HCT116 (cell line): ENCODE measurements at regions not wholly inside any gene's neighbourhood (a gene's known extent, or its start where the extent isn't known, plus 50 kb on each side); places are given as distances from the start of the nearest gene placed in this dataset.

Experiments
- ATAC-seq: fragments of 200-7000 bp; cut with Tn5 transposase; 2 replicates; pipeline ENCODE4 v1.9.1; 2020; ENCODE audit warnings: mild to moderate bottlenecking, moderate library complexity
- BruUV-seq: library from RNA; stranded (reverse); fragments of 400-500 nt; replicated peaks from 2 replicates; lab custom pipeline; 2021; lab: Mats Ljungman, UMichigan
- CTCF ChIA-PET: fragments of 300-600 bp; sonication (Branson Sonifier 250); formaldehyde crosslinking; loops from one replicate; lab custom pipeline; 2021; ENCODE audit warnings: antibody characterized with exemption; lab: Charles Lee
- POLR2A ChIA-PET: fragments of 300-600, 350-600 bp; sonication (Branson Sonifier 250); formaldehyde crosslinking; loops from one replicate; lab custom pipeline; 2021; ENCODE audit warnings: antibody characterized with exemption; lab: Charles Lee
- RAD21 ChIA-PET, 2 experiments: fragments of 300-600 bp; sonication (Branson Sonifier 250); formaldehyde crosslinking; loops; one replicate each; lab custom pipeline; 2023; ENCODE audit warnings: low total read pairs in 2 of 2; ENCODE audit not compliant: uncharacterized antibody in 2 of 2, unreplicated experiment in 2 of 2, low non-redundant PET in 1 of 2; lab: Charles Lee
- DNase-seq: peaks from one replicate; pipeline ENCODE4 v3.0.0-alpha.2; 2010; ENCODE audit warnings: low read depth, low spot score
- H2AFZ ChIP-seq: fragments of 200-600 bp; shearing (Covaris generic), sonication (generic); 2 replicates; pipeline ENCODE4 v1.6.1; 2017; ENCODE audit warnings: low read depth, mixed run types, mixed read lengths, antibody characterized with exemption, low read length; ENCODE audit not compliant: poor library complexity, severe bottlenecking
- H3K27ac ChIP-seq: 2 replicates; pipeline ENCODE4 v1.5.1; 2012; ENCODE audit warnings: low read depth, low read length
- H3K27me3 ChIP-seq: fragments of 200-600 bp; sonication (generic); 2 replicates; pipeline ENCODE4 v1.6.1; 2016; ENCODE audit warnings: mixed run types, low read length, mixed read lengths; ENCODE audit not compliant: insufficient read depth
- H3K36me3 ChIP-seq, 2 experiments: fragments of 200-500 bp in 1 of 2; fragments of 200-600 bp in 1 of 2; sonication (Bioruptor generic) in 1 of 2; sonication (generic) in 1 of 2; 2 replicates each; pipeline versions ENCODE4 v1.5.1 to v1.6.1; 2014 to 2016; ENCODE audit warnings: low read length in 2 of 2, inconsistent platforms in 1 of 2, mixed read lengths in 1 of 2, mixed run types in 1 of 2; ENCODE audit not compliant: insufficient read depth in 2 of 2, control insufficient read depth in 1 of 2
- H3K4me1 ChIP-seq, 2 experiments: fragments of 200-600 bp in 1 of 2; sonication (generic) in 1 of 2; 2 replicates each; pipeline versions ENCODE4 v1.5.1 to v1.6.1; 2012 to 2017; ENCODE audit warnings: low read length in 2 of 2, inconsistent platforms in 1 of 2, mild to moderate bottlenecking in 1 of 2, mixed read lengths in 1 of 2, mixed run types in 1 of 2, moderate library complexity in 1 of 2; ENCODE audit not compliant: insufficient read depth in 2 of 2, control insufficient read depth in 1 of 2
- H3K4me2 ChIP-seq: fragments of 200-600 bp; sonication (generic); 2 replicates; pipeline ENCODE4 v1.6.1; 2017; ENCODE audit warnings: mixed run types, low read length, mixed read lengths
- H3K4me3 ChIP-seq, 2 experiments: fragments of 200-600 bp in 1 of 2; sonication (generic) in 1 of 2; replicated peaks in 1 of 2; 2 replicates each; pipeline ENCODE4 v1.5.1; 2011 to 2016; ENCODE audit warnings: low read length in 2 of 2, control low read depth in 1 of 2, low read depth in 1 of 2, mild to moderate bottlenecking in 1 of 2, mixed read lengths in 1 of 2, mixed run types in 1 of 2
- H3K79me2 ChIP-seq: fragments of 200-600 bp; sonication (generic); 2 replicates; pipeline ENCODE4 v1.6.1; 2017; ENCODE audit warnings: mild to moderate bottlenecking, mixed run types, low read length, moderate library complexity, mixed read lengths; ENCODE audit not compliant: insufficient read depth
- H3K9ac ChIP-seq: fragments of 200-600 bp; sonication (generic); 2 replicates; pipeline ENCODE4 v1.6.1; 2016; ENCODE audit warnings: low read length, mixed read lengths
- H3K9me2 ChIP-seq: fragments of 200-600 bp; sonication (generic), shearing (Covaris generic); 2 replicates; pipeline ENCODE4 v1.6.1; 2017; ENCODE audit warnings: mixed run types, mild to moderate bottlenecking, moderate library complexity; ENCODE audit not compliant: insufficient read depth
- H3K9me3 ChIP-seq, 2 experiments: fragments of 200-500 bp in 1 of 2; fragments of 200-600 bp in 1 of 2; sonication (Bioruptor generic) in 1 of 2; sonication (generic) in 1 of 2; 2 replicates each; pipeline ENCODE4 v1.6.1; 2014 to 2017; ENCODE audit warnings: low read length in 2 of 2, mixed read lengths in 2 of 2, inconsistent platforms in 1 of 2, low read depth in 1 of 2, mild to moderate bottlenecking in 1 of 2, mixed run types in 1 of 2, moderate library complexity in 1 of 2; ENCODE audit not compliant: control insufficient read depth in 1 of 2, insufficient read depth in 1 of 2
- H4K20me1 ChIP-seq: fragments of 200-600 bp; sonication (generic), shearing (Covaris generic); 2 replicates; pipeline ENCODE4 v1.6.1; 2017; ENCODE audit warnings: mixed run types, mild to moderate bottlenecking, moderate library complexity; ENCODE audit not compliant: insufficient read depth
- CEBPB ChIP-seq: IDR thresholded peaks from 2 replicates; pipeline ENCODE4 v1.6.1; 2012; ENCODE audit warnings: low read depth
- CTCF ChIP-seq, 3 experiments: fragments of 200-600 bp in 1 of 3; sonication (generic) in 1 of 3; IDR thresholded peaks in 2 of 3; conservative IDR thresholded peaks in 1 of 3; 2 replicates each; pipeline ENCODE4 v1.5.1; 2012 to 2017; ENCODE audit warnings: low read depth in 2 of 3, low read length in 2 of 3, antibody characterized with exemption in 1 of 3, borderline replicate concordance in 1 of 3, control low read depth in 1 of 3, mild to moderate bottlenecking in 1 of 3, mixed read lengths in 1 of 3, mixed run types in 1 of 3, moderate library complexity in 1 of 3; ENCODE audit not compliant: insufficient read depth in 1 of 3
- EGR1 ChIP-seq: IDR thresholded peaks from 2 replicates; pipeline ENCODE4 v1.6.1; 2012; ENCODE audit warnings: low read depth
- ELF1 ChIP-seq: IDR thresholded peaks from 2 replicates; pipeline ENCODE4 v1.6.1; 2012; ENCODE audit warnings: low read depth, borderline replicate concordance
- FOSL1 ChIP-seq: IDR thresholded peaks from 2 replicates; pipeline ENCODE4 v1.6.1; 2012; ENCODE audit warnings: low read depth
- JUND ChIP-seq: IDR thresholded peaks from 2 replicates; pipeline ENCODE4 v1.6.1; 2012
- MAX ChIP-seq: IDR thresholded peaks from 2 replicates; pipeline ENCODE4 v1.6.1; 2012
- POLR2A ChIP-seq: IDR thresholded peaks from 2 replicates; pipeline ENCODE4 v1.7.0; 2011; ENCODE audit warnings: borderline replicate concordance; ENCODE audit not compliant: insufficient read depth, insufficient read length; ENCODE audit errors: extremely low read depth
- POLR2AphosphoS5 ChIP-seq: IDR thresholded peaks from 2 replicates; pipeline ENCODE4 v1.6.1; 2011; ENCODE audit warnings: mild to moderate bottlenecking, low read depth, low read length, moderate library complexity
- RAD21 ChIP-seq: IDR thresholded peaks from 2 replicates; pipeline ENCODE4 v1.6.1; 2012; ENCODE audit warnings: low read depth, mild to moderate bottlenecking
- SIN3A ChIP-seq: IDR thresholded peaks from 2 replicates; pipeline ENCODE4 v1.6.1; 2012; ENCODE audit warnings: low read depth
- SRF ChIP-seq: IDR thresholded peaks from 2 replicates; pipeline ENCODE4 v1.6.1; 2012; ENCODE audit warnings: low read depth
- TCF7L2 ChIP-seq: IDR thresholded peaks from 2 replicates; pipeline ENCODE4 v1.7.0; 2011; ENCODE audit warnings: borderline replicate concordance, inconsistent platforms; ENCODE audit not compliant: insufficient read depth, insufficient read length; ENCODE audit errors: extremely low read depth
- YY1 ChIP-seq: IDR thresholded peaks from 2 replicates; pipeline ENCODE4 v1.6.1; 2011; ENCODE audit warnings: low read length, low read depth, moderate library complexity, mild to moderate bottlenecking; ENCODE audit not compliant: insufficient replicate concordance; ENCODE audit errors: extremely low read depth
- ZBTB33 ChIP-seq: IDR thresholded peaks from 2 replicates; pipeline ENCODE4 v1.6.1; 2011; ENCODE audit warnings: mild to moderate bottlenecking, low read length, moderate library complexity; ENCODE audit not compliant: insufficient replicate concordance; ENCODE audit errors: extremely low read depth
- ZFX ChIP-seq: fragments of 450-650 bp; IDR thresholded peaks from 2 replicates; pipeline ENCODE4 v1.6.1; 2017
- ZNF274 ChIP-seq: fragments of 200-500 bp; sonication (Bioruptor generic); IDR thresholded peaks from 2 replicates; pipeline ENCODE4 v1.6.1; 2014; ENCODE audit warnings: mild to moderate bottlenecking, low read depth, low read length, inconsistent platforms
- intact Hi-C: fragments of 100-400 bp; cut with micrococcal nuclease; formaldehyde crosslinking; loops from 2 replicates; pipeline ENCODE4 v1.10.0; 2022
- TF ChIP-seq, protein P1 (sequence below): IDR thresholded peaks from 2 replicates; pipeline ENCODE4 v1.6.1; 2012

- POLR2A ChIA-PET, result no interaction called here
- BruUV-seq, result no TSS peak
These were observed 230.8 kb upstream of the TET2 start for GRCh38 chr4:104915864-104916263.

More at GRCh38 chr4:104915864-104916263, 230.8 kb upstream of the TET2 start:
- DNase-seq (no peak), ATAC-seq (no peak)
- no peaks in the 10 kb centered on the region for H3K36me3 ChIP-seq
- ChIA-PET RAD21 (no interaction called here), CTCF (no interaction called here)
- no peaks in the 10 kb centered on the region for H3K79me2 ChIP-seq
- no peaks in the 10 kb centered on the region for H3K27me3 ChIP-seq
- no peak for TF ChIP-seq FOSL1
- TF ChIP-seq RAD21, result no peak
- no peak for TF ChIP-seq ZBTB33
- no peak for TF ChIP-seq POLR2AphosphoS5
- TF ChIP-seq CTCF (IDR thresholded peaks at IDR 0.05 in 2 of 3, conservative IDR thresholded peaks at IDR 0.05 in 1 of 3; ENCODE audit: borderline replicate concordance in 1 of 3, insufficient read depth in 1 of 3, low read depth in 2 of 3, low read length in 2 of 3), result no peak
- no peak for TF ChIP-seq JUND
- TF ChIP-seq MAX, result no peak
- no peak for TF ChIP-seq ZNF274
- no peak for TF ChIP-seq SRF
- no peak for TF ChIP-seq YY1
- TF ChIP-seq ZFX, result no peak
- TF ChIP-seq POLR2A, result no peak
- TF ChIP-seq CEBPB, result no peak
- TF ChIP-seq SIN3A, result no peak
- no peak for TF ChIP-seq EGR1
- no peak for TF ChIP-seq ELF1
- TF ChIP-seq, protein P1, sequence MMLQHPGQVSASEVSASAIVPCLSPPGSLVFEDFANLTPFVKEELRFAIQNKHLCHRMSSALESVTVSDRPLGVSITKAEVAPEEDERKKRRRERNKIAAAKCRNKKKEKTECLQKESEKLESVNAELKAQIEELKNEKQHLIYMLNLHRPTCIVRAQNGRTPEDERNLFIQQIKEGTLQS, result no peak
- no peak for TF ChIP-seq TCF7L2
- no peak overlapping the region for H3K27ac ChIP-seq
- no peaks in the 10 kb centered on the region for H3K4me1 ChIP-seq
- H3K4me3 ChIP-seq, result no peak overlapping the region
- no peak overlapping the region for H3K4me2 ChIP-seq
- H2AFZ ChIP-seq, result no peak overlapping the region
- no peak overlapping the region for H3K9ac ChIP-seq
- intact Hi-C loops, result no loop called here
- 0 out of 2 replicates have a peak, but pooled peaks cover 2% of the 10 kb centered on the region for H3K9me2 ChIP-seq
- H3K9me3 ChIP-seq, result no peaks in the 10 kb centered on the region
- H4K20me1 ChIP-seq, result no peaks in the 10 kb centered on the region
